C4-2B (cell line): ENCODE measurements at regions not wholly inside any gene's neighbourhood (a gene's known extent, or its start where the extent isn't known, plus 50 kb on each side); places are given as distances from the start of the nearest gene placed in this dataset.
A peak's percentile ranks its signal among the peaks of the same experiment; 100 is the strongest.

Experiments used
- CTCF ChIP-seq: fragments of 450-650 bp; conservative IDR thresholded peaks from 2 replicates; pipeline ENCODE4 v1.5.1; 2017; ENCODE audit warnings: mild to moderate bottlenecking
- ZFX ChIP-seq: fragments of 450-650 bp; IDR thresholded peaks from 2 replicates; pipeline ENCODE4 v1.6.1; 2017

GRCh38 chr6:40845553-40845952 is 193.5 kb downstream of the UNC5CL start:
- TF ChIP-seq CTCF = peak; percentile 79
- no peak for TF ChIP-seq ZFX
